GM18519 (cell line): ENCODE measurements at regions not wholly inside any gene's neighbourhood (a gene's known extent, or its start where the extent isn't known, plus 50 kb on each side); places are given as distances from the start of the nearest gene placed in this dataset.

Experiments
- ATAC-seq: cut with Tn5 transposase; IDR thresholded peaks from one replicate; pipeline ENCODE4 v1.9.1; 2021; ENCODE audit warnings: mild to moderate bottlenecking, moderate library complexity; ENCODE audit not compliant: unreplicated experiment, low FRiP score

DNA sequence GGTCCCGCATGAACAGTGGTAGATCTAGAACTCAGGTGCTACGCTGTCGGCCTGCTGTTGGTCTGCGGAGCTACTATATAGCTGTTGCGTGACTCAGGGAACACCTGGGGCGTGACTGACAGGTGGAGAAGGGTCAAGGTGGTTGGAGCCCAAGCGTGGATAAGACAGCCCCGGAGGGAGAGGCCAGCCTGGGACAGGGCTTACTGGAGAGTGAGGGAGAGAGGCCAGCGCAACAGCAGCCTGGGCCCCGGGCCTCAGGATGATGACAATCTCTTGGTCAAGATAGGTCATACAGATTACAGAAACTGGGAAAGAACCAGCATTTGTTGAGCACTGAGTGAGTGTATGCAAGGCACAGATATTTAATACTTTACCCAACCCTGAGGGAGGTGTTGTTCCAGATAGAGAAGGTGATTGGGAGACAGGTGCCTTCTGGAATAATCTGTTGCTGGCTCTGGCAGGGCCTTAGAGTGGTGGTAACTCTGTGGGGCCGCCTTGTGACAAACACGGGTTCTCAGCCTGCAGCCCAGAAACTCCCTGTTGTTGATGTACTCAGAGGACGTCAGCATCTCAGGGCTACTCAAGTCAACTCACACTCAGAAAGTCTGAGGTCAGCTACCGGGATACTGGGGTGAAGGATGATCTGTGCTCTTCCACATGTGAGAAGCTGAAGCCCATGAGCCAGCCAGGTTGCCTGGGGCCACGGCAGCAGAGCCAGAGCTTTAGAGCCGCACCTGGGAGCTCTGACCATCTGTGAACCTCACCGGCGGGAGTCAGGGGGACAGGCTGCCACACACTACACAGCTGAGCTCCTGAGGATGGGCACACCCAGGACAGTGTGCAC is 265.4 kb upstream of the HES1 start:
- no peak for ATAC-seq

DNA sequence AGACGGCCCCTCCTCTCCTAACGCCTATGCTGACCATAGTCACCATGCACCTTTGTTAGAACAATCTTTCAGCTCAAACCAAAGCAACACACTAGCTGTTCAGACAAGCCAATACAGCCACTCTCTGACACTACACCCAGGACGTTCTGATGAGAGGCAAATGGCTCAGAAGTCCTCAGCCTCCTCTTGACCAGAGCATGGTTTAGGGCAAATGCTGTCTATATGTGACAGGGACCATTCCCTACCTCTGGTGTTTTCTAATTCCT is 264.8 kb upstream of the HES1 start:
- ATAC-seq: no peak

DNA sequence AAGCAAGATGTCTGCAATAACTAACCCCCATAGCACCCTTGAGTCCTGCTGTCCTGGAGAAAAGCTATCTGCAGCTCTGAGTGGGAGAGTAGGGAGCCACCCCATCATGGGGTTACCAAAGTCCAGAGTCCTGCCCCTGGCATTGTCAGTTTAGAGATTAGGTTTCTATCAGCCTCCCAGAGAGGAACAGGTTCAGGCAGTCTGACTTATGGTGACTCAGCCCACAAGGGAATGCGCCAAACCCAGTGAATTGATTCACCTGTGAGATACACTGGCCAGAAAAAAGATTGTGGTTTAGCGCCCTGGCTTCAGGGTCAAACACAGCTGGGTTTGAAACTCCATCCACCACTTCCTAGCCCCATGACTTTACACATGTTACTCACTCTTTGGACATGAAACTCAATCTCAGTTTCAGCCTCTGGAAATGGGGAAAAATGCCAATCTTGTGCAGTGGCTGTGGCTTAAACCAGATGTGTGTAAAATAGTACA is 263.6 kb upstream of the HES1 start:
- no peak for ATAC-seq

DNA sequence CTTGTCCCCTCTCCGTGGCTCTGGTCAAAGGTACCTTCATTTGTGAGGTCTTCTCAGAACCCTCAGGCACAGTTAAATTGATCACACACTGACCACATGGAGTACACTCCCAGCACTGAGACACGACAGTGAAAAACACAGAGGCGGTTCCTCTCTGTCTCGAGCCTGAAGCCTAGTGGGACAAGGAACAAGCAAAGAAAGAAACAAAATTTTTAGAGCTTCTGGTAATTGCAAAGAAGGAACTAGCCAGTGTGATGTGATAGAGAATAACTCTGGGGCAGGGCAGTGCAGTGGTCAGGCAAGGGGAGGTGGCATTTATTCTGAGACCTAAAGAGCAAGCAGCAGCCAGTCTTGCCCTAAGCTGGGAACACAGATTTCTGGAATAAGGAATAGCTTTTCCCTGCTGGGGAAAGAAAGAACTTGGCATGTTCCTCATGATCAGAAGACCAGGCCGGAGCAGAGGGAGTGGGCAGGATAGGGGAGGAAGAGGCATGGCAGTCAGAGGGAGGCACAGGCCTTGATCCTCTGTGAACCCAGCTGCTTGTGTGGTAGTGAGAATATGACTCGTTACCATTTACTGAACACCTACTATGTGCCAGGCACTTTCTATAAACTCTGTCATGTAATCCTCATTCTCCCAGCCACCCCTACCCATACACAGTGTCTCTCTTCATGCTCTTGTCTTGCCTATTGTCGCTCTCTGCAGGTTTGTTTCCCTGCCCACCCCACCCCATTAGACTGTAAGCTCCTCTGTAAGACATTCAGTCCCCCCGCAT is 262.3 kb upstream of the HES1 start:
- no peak for ATAC-seq

DNA sequence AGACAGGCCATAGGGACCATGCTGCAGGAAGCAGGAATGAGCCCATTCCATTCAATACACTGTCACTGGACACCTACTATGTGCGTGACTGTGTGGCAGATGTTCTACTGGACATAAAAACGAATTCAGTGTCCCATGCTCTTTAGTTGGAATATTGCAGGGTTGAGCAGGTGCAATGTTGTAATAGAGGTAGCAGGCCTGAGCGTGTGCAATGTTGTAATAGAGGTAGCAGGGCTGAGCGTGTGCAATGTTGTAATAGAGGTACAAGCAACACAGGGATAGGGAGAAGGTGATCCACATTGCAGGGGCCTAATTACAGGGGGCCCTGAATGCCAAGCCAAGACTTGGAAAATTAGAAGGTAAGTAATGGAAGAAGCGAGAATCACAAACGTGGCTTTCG is 261.4 kb upstream of the HES1 start:
- ATAC-seq: no peak

DNA sequence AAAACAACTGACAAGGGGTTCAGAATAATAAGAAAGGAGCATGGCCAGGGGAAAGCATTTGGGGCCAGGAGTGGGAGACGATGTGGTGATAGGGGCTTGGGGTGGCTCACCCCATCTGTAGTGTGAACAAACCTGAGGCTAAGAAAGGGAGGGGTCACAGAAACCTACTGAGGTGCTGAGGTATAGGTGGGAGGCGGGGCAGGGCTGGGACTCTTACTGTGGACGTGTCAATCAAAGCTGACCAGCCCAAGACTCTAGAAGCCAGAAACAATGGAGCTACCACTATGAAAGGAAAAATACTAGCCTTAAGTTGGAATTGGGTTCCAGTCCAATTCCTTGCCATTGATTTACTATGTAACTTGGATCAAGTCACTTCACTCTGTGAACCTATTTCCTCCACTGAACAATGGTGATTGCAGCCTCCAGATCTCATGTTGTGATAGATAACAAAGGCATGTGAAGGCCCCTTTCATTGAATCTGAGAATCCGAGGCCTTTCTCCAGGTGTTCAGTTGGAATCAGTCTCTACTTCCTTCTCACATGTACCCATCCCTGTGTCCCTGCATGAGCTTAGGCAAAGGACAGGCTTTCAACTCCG is 260.9 kb upstream of the HES1 start:
- ATAC-seq: no peak

DNA sequence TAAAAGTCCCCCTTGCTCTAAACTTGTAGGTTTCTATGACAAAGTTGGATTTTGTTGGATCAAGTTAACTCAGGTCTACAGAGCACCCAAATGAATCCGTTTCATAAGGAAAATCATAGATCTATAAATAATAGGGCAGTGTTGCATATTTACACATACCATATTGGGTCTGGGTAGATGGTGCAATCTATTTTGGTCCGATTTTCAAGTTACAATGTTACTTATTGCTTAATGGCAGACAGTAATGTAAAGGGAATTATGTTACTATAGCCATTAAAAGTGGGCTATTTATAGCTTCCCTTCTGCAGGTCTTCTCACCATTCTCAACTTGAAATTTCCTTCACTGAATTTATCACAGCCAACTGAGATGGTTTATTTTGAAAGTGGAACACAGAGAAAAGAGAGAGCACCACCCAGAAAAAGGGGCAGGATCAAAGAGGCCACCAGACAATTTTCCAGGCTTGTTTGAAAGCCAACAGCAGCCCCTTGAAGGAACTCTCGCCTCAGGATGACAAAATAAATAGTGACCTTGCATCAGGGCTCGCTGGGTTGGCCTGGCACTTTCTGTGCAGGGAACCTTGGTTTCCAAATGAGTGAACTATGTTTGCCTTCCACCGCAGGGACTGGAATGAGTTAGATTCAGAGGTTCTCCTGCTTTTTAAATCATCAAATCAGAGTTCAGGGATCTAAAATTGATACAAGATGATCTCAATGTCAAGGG is 260.2 kb upstream of the HES1 start:
- no peak for ATAC-seq

DNA sequence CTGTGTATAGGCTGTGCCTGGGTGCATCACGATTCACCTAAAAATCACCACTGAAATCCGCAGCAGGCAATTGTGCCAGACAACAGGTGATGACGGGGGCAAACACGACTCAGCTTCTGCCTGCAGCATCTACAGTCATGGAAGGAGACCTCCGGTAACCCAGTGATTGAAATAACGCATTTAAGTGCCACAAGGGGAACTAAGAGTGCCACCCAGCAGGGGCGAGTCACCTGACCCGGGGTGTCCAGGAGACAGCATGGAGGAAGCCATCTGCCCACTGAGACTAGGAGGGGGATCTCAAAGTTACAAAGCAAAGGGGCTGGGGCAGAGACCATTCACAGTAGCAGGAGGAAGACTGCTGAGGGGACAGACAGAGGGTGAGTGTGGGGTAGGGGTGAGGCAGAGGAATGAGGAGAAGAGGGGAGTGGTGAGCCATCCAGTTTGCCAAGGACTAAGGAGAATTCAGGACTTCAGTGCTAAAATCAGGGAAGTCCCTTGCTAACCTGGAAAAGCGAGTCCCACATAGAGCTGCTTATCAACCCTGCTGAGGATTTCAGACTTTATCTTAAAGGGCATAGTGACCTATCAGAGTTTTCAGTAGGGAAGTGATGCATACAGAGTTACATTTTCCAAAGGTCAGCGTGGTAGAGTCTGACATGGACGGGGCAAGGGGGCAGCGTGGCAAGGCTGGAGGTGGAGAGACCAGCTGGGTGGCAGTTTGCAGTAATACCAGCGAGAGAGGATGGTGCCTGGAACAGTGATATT is 256.7 kb upstream of the HES1 start:
- ATAC-seq: no peak

DNA sequence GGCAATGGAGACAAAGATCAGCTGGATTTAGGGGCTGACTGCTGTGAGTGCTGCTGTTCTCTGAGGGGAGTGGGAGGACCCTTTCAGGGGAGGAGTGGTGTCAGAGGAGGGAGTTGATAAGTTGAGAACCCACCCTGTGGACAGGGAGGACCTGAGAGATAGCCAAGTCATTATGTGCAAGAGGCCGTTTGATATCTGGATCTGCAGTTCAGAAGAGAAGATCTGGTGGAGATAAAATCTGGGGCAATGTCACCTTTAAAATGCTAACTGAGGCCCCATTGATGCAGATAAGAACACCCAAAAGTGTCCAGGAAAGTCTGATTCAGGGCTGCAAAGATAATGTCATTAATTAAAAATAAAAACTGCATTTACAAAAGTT is 256.1 kb upstream of the HES1 start:
- no peak for ATAC-seq

DNA sequence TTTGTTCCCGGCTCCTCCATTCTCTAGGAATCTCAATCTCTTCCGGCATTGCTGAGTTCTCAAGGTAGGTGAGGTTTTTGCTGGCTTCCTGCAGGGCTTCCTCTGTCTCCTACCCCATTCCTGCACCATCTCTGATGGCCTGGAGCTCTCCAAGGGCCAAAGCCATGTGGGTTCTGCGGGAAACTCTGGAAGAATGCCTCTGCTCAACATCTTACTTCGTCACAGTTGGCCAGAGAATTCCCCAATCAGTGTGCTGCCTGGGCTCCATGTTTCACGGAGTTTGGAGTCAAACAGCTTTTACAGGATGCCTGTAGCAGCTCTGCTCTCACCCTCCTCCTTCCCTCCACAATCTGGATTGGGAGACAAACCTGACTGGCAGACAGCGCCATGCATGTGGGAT is 253.9 kb upstream of the HES1 start:
- no peak for ATAC-seq

DNA sequence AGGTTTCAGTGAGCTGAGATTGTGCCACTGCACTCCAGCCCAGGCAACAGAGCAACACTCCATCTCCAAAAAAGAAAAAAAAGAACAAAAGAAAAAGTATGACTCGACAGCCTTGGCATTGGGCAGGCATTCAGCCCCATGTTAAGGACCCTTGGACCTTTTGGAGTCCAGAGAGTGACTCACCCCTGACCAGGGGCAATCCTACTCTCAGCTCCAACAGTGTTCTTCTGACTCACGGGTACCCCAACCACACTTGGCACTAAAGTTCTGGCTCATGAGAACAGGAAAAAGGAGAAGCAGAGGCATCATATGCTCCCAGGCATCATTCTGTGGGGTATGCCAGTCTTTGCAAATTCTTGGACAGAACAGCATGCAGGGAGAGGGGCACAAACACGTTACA is 252.4 kb upstream of the HES1 start:
- ATAC-seq: no peak

DNA sequence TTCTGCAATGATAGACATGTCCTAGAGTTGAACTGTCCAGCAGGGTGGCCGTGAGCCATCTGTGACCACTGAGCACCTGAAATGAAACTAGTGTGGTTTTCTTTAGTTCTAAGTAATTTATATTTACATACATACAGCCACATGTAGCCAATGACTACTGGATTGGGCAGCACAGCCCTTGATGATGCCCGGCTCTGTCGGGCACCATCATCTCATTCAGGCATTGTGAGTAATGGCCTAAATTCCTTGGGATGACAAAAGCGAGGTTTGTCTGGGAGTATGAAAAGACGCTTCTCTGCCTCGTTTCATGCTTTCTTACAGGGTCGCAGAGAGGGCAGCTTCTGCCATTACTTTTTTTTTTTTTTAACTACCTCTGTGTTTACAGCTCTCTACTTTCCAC is 251.9 kb upstream of the HES1 start:
- ATAC-seq: no peak

DNA sequence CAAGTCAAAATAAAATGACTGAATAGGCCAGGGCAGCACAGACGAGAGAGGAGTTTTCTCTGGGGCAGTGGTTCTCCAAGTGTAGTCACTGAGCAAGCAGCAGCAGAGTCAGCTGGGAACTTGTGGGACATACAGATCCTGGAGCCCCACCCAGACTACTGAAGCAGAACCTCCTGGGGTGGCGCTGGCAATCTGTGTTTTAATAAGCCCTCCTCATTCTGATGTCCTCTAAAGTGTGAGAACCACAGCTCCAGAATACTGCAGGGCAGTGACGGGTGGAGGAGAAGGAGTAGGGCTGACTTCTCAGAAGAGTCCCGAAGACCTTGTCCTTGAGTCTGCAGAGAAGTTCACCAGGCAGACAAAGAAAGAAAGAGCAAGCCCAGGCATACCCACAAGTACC is 251.3 kb upstream of the HES1 start:
- no peak for ATAC-seq

DNA sequence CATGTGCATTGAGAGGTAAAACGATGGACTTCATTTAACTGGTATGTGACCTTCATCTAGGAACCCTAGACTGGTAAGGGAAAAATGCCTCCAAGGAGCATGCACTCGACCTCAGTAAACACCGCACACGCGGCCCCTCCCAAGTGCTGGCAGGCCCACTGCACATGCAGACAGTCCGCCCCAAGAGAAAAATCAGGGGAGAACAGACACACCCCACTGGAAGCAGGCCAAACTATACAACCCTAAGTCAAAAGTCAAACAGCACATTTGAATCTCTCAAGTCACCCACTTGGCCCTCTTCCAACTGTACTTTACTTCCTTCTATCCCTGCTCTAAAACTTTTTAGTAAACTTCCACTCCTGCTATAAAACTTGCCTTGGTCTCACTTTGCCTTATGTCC is 250.1 kb upstream of the HES1 start:
- no peak for ATAC-seq

DNA sequence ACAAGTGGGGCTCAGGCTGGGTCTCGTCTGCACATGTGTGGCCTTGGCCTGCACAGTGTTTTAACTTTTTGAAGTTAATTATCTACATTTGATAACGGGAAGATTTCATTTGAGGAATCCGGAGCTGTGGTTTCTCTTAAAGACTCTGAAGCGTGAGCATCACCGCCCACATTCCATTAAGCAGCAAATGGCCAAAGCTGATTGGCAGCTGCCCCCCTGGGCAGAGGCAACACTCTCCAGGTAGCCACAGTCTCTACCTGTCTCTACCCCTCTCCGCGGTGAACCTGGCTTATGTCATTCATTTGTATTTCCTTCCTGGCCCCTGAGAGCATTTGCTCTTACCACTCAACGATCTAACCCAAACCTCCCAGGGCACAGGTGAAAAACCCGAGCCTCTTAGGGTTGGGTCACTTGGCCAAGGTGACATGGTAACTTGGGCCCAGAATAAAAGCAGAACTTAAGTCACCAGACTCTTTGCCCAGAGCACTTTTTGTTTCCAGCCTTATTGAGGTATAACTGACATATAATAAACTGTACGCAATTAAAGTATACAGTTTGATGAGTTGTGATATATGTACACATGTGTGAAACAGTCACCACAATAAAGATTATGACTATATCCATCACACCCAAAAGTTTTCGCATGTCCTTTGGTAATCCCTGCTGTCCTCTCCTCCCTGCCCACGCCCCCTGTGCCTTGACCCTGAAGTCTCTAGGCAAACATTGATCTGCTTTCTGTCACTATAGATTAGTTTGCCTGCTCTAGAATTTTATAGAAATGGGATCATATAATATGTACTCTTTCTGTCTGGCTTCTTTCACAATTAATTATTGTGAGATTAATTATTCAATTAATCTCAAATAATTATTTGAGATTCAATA is 245.7 kb upstream of the HES1 start:
- no peak for ATAC-seq

DNA sequence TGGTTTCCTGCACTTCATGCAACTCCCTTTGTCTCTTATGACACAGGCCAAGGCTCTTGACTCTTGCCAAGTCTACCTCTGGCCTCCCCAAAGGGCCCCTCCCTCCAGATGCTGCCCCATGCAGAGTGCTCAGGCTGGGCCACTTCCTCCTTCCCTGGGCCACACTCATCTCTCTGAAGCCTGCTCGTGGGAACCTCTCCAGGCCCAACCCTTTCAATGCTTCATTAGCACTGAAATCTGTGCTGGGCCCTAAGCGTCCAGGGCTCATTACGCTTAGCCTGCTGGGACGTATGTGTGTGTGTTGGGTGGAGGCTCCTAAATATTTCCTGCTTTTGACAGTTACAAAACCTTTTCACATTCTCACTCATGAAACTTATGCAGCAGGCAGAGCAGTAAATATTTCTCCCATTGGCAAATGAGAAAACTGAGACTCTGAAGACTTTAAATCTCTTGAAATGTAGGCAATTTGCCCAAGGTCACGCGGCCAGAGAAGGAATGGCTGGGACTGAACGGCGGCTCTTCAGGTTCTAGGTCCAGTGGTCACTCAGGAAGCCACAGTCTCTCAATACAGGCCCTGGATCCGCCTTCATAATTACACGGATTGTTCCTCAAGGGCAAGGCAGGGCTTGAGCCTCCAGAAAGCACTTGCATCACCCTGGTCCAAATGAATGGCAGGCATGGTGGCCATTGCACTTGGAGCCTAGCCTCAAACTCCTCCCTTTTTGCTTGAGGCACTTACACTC is 241.7 kb upstream of the HES1 start:
- ATAC-seq: no peak

DNA sequence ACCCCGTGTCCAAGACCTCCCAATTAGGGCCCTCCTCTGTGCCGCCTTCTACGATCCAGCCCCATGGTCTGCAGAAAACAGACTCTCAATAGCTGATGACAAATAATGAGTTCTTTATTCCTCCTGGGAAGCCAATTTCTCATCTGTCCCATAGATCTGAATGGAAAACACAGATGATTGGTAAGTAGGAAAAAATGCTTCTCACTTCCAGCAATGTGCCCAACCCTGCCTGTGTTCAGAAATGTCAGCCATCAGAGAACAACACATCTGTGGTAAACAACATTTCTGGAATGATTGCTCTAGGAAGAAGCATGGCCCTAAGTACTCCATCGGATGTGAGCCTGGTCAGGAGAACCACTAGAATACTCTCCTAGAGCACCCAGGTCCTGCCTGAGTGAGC is 240.5 kb upstream of the HES1 start:
- ATAC-seq: no peak

DNA sequence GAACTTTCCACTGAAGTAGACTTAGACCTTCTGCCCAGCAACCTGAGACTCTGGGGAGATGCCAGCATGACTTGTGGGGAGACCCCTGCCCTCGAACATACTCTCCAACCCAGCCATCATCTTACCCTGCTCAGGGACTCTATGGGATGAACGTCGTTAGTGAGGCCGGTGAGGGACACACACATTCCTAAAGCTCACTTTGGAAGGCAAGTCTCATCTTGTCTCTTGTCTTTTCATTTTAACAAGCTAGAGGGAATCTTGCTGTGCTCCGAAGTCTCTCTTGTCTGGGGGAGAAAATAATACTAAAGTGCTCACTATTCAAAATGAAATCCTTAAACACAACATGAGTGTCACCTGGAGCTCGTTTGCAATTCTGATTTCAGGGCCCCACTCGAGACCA is 239.5 kb upstream of the HES1 start:
- ATAC-seq: no peak

DNA sequence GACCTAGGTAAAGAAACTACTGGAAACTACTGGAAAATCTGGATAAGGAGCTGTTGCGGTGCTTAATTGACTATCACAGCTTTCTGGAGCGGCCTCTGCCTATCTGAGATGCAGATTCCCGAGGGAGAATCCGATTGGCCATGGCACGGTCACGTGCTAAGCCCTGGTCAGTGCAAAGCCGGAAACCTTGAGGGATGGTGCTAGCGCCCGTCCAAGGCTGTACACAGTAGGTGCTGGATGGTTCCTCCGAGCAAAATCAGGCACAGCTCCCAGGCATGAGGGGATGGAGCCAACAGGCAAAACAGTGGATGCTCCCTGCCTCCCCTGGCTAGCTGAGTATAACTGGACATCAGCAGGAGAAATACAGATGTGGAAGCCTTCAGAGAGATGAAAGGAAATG is 238.7 kb upstream of the HES1 start:
- ATAC-seq: no peak
